ENCODE measurements at regions not wholly inside any gene's neighbourhood (a gene's known extent, or its start where the extent isn't known, plus 50 kb on each side); places are given as distances from the start of the nearest gene placed in this dataset.

- H3K9me3 ChIP-seq (ENCODE audit: control insufficient read depth in 2 of 3, insufficient read depth in 1 of 3, low read length in 3 of 3), result peaks cover 0 to 3% (median 0%) of the 10 kb centered on the region in 3 donors
- H3K4me3 ChIP-seq (ENCODE audit: low read length in 3 of 3), result no peak overlapping the region
- no peaks in the 10 kb centered on the region for H3K4me1 ChIP-seq (ENCODE audit: control insufficient read depth in 2 of 3, insufficient read depth in 2 of 3, low read depth in 1 of 3, low read length in 3 of 3)
- FAIRE-seq (no peak), DNase-seq (peak in 1 of 5 donors; percentile 0)
- intact Hi-C loops (cut with DNase I), result no loop called here
- TF ChIP-seq, protein P1, sequence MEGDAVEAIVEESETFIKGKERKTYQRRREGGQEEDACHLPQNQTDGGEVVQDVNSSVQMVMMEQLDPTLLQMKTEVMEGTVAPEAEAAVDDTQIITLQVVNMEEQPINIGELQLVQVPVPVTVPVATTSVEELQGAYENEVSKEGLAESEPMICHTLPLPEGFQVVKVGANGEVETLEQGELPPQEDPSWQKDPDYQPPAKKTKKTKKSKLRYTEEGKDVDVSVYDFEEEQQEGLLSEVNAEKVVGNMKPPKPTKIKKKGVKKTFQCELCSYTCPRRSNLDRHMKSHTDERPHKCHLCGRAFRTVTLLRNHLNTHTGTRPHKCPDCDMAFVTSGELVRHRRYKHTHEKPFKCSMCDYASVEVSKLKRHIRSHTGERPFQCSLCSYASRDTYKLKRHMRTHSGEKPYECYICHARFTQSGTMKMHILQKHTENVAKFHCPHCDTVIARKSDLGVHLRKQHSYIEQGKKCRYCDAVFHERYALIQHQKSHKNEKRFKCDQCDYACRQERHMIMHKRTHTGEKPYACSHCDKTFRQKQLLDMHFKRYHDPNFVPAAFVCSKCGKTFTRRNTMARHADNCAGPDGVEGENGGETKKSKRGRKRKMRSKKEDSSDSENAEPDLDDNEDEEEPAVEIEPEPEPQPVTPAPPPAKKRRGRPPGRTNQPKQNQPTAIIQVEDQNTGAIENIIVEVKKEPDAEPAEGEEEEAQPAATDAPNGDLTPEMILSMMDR (IDR thresholded peaks at IDR 0.05; ENCODE audit: borderline replicate concordance, extremely low read depth, insufficient read depth), result no peak
- no peaks in the 10 kb centered on the region for H3K36me3 ChIP-seq (ENCODE audit: control insufficient read depth in 2 of 3, insufficient read depth in 3 of 3, low read length in 3 of 3)
- H3K9ac ChIP-seq (ENCODE audit: low read length in 3 of 3), result no peak overlapping the region
- H3K27ac ChIP-seq (ENCODE audit: low read depth in 2 of 2, low read length in 2 of 2), result no peak overlapping the region
- no peaks in the 10 kb centered on the region for H3K27me3 ChIP-seq (ENCODE audit: control insufficient read depth, insufficient read depth, low read length)
These were observed 326.8 kb upstream of the SHH start for GRCh38 chr7:156139112-156139511.

- intact Hi-C loops (cut with DNase I), result no loop called here
- TF ChIP-seq, protein P1 (IDR thresholded peaks at IDR 0.05; ENCODE audit: borderline replicate concordance, extremely low read depth, insufficient read depth), result no peak
- peaks cover 0 to 3% (median 0%) of the 10 kb centered on the region in 3 donors for H3K9me3 ChIP-seq (ENCODE audit: control insufficient read depth in 2 of 3, insufficient read depth in 1 of 3, low read length in 3 of 3)
- H3K36me3 ChIP-seq (ENCODE audit: control insufficient read depth in 2 of 3, insufficient read depth in 3 of 3, low read length in 3 of 3), result no peaks in the 10 kb centered on the region
- no peak overlapping the region for H3K27ac ChIP-seq (ENCODE audit: low read depth in 2 of 2, low read length in 2 of 2)
- H3K4me1 ChIP-seq (ENCODE audit: control insufficient read depth in 2 of 3, insufficient read depth in 2 of 3, low read depth in 1 of 3, low read length in 3 of 3), result no peaks in the 10 kb centered on the region
- H3K4me3 ChIP-seq (ENCODE audit: low read length in 3 of 3), result no peak overlapping the region
- FAIRE-seq (no peak), DNase-seq (no peak)
- H3K9ac ChIP-seq (ENCODE audit: low read length in 3 of 3), result no peak overlapping the region
- no peaks in the 10 kb centered on the region for H3K27me3 ChIP-seq (ENCODE audit: control insufficient read depth, insufficient read depth, low read length)
These were observed 319.6 kb upstream of the SHH start for GRCh38 chr7:156131881-156132280.

DNA sequence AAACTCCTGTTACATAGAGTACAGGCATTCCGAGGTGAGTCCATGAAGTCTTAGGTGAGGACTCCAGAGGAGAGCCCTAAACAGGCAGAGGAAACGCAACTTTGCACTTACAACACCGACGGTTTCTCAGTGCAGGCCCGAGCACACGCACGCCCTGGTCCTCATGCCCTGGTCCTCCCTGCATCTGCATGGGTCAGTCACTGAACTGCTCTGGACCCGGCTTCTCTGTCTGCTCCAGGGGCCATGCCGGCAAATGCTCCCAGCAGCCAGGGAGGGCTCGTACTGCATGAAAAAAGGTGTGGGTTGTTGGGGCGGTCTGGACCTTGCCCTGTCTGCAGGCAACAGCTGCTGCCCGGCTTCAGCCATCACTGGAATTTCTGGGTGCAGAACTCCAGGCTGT lies 317.3 kb upstream of the SHH start:
- Histone ChIP-seq H3K36me3 (ENCODE audit: control insufficient read depth in 2 of 3, insufficient read depth in 3 of 3, low read length in 3 of 3) (no peaks in the 10 kb centered on the region), H3K27ac (ENCODE audit: low read depth in 2 of 2, low read length in 2 of 2) (no peak overlapping the region), H3K4me1 (ENCODE audit: control insufficient read depth in 2 of 3, insufficient read depth in 2 of 3, low read depth in 1 of 3, low read length in 3 of 3) (no peaks in the 10 kb centered on the region), H3K4me3 (ENCODE audit: low read length in 3 of 3) (no peak overlapping the region), H3K27me3 (ENCODE audit: control insufficient read depth, insufficient read depth, low read length) (no peaks in the 10 kb centered on the region), H3K9ac (ENCODE audit: low read length in 3 of 3) (no peak overlapping the region), H3K9me3 (ENCODE audit: control insufficient read depth in 2 of 3, insufficient read depth in 1 of 3, low read length in 3 of 3) (no peaks in the 10 kb centered on the region)
- TF ChIP-seq, protein P1 (IDR thresholded peaks at IDR 0.05; ENCODE audit: borderline replicate concordance, extremely low read depth, insufficient read depth), result no peak
- FAIRE-seq, result no peak
- intact Hi-C loops (cut with DNase I), result no loop called here
- no peak for DNase-seq

DNA sequence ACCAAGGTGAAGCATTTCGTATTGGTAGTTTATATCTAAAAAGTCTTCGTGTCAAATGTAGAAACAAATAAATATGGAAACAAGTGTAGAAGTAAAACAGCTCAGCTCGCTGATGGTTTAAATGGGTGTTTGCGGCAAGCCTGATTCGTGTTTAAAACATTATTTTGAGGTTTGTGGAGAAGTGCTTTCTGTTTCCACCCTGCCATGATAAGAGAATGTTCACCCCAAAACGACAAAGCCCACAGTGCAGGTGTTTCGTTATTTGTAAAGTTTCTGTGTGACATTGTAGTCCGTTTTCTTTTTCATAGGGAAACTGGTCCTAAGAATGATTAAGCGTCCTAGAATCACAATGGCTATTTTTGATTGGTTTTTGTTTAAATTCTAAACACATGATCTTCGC lies 316.2 kb upstream of the SHH start:
- DNase-seq (no peak), FAIRE-seq (no peak)

More for the DNA sequence above, 316.2 kb upstream of the SHH start:
- TF ChIP-seq, protein P1 (IDR thresholded peaks at IDR 0.05; ENCODE audit: borderline replicate concordance, extremely low read depth, insufficient read depth), result no peak
- H3K4me1 ChIP-seq (ENCODE audit: control insufficient read depth in 2 of 3, insufficient read depth in 2 of 3, low read depth in 1 of 3, low read length in 3 of 3), result no peaks in the 10 kb centered on the region
- intact Hi-C loops (cut with DNase I), result no loop called here
- H3K4me3 ChIP-seq (ENCODE audit: low read length in 3 of 3), result no peak overlapping the region
- H3K36me3 ChIP-seq (ENCODE audit: control insufficient read depth in 2 of 3, insufficient read depth in 3 of 3, low read length in 3 of 3), result no peaks in the 10 kb centered on the region
- no peak overlapping the region for H3K9ac ChIP-seq (ENCODE audit: low read length in 3 of 3)
- H3K27ac ChIP-seq (ENCODE audit: low read depth in 2 of 2, low read length in 2 of 2), result no peak overlapping the region
- no peaks in the 10 kb centered on the region for H3K27me3 ChIP-seq (ENCODE audit: control insufficient read depth, insufficient read depth, low read length)
- no peaks in the 10 kb centered on the region for H3K9me3 ChIP-seq (ENCODE audit: control insufficient read depth in 2 of 3, insufficient read depth in 1 of 3, low read length in 3 of 3)

Data from kidney (tissue), 13 donors.